HG03442 (cell line): ENCODE measurements at regions not wholly inside any gene's neighbourhood (a gene's known extent, or its start where the extent isn't known, plus 50 kb on each side); places are given as distances from the start of the nearest gene placed in this dataset.
A peak's percentile ranks its signal among the peaks of the same experiment; 100 is the strongest.
"Not testable (repeated sequence)": the region's sequence is repeated elsewhere in the genome, so short reads cannot be mapped to it uniquely, and the experiment has no call there.

Experiments used
- ATAC-seq: cut with Tn5 transposase; IDR thresholded peaks from one replicate; pipeline ENCODE4 v1.9.1; 2021; ENCODE audit warnings: mild to moderate bottlenecking, moderate library complexity; ENCODE audit not compliant: unreplicated experiment

- no peak for ATAC-seq
Measured at GRCh38 chr2:194603429-194603828, 1053.6 kb upstream of the SLC39A10 start.

DNA sequence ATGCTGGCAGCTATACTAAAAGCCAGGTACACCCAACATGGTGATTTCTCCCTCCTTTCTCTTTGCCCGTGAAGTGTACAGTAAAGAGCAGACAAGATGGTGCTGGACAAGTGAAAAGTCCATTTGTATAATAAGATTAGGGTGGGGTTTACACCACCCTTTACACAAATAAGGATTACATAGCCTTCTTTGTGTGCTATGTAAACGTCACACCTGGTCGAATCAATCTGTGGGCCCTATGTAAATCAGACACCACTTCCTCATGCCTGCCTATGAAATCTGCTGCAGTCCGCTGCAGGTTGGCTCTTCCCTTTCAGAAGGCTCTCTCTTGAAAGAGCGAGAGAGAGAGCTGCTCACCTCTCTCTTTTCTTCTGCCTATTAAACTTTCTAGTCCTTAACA, 1054.3 kb upstream of the SLC39A10 start:
- no peak for ATAC-seq

DNA sequence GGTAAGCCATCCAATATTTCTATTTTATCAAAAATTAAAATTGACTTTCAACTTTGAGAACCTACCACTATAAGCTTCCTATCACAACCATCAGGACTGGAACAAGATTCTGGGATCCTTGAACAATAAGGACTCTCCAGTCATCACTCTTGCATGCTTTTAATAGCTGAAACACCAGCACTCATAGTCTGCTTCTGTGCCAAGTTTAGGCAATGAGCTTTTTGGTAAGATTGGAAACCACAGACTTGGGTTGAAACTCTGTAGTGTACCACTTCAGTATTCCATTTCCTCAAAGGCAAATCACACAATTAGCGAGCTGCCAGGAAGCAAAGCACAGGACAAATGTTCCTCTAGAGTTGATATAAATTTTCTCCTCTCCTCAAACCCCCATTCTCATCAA, 1065.8 kb upstream of the SLC39A10 start:
- no peak for ATAC-seq

GRCh38 chr2:194587739-194588270, 1069.2 kb upstream of the SLC39A10 start:
- no peak for ATAC-seq

- ATAC-seq: peak; percentile 41
Measured at GRCh38 chr2:194567661-194568017, 1089.4 kb upstream of the SLC39A10 start.

- ATAC-seq: peak; percentile 78
Measured at GRCh38 chr2:194566907-194567660, 1089.9 kb upstream of the SLC39A10 start.

- no peak for ATAC-seq
Measured at GRCh38 chr2:194564422-194564821, 1092.6 kb upstream of the SLC39A10 start.

- ATAC-seq: no peak
Measured at GRCh38 chr2:194562329-194562728, 1094.7 kb upstream of the SLC39A10 start.

DNA sequence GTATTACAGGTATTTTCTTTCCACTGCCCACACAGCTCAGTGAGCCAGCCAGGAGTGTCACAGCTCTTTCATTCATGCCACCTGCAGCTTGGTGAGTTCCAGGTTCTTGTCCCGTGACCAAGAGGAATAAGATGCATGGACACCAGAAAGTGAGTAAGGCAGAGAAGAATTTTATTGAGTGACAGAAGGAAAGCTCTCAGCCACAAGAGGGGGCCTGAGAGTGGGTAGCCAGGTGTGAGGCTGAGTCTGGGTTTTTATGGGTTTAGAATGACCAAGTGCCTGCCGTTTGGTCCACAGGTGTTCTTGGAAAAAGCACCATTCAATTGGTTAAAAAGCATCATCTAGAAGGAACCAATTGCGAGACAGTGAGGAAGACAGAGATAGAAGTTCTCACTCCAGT, 1097.1 kb upstream of the SLC39A10 start:
- no peak for ATAC-seq

- no peak for ATAC-seq
Measured at GRCh38 chr2:194559523-194559922, 1097.5 kb upstream of the SLC39A10 start.

- ATAC-seq: no peak
Measured at GRCh38 chr2:194557993-194558392, 1099.0 kb upstream of the SLC39A10 start.

- ATAC-seq: no peak
Measured at GRCh38 chr2:194556629-194557028, 1100.4 kb upstream of the SLC39A10 start.

- ATAC-seq: no peak
Measured at GRCh38 chr2:194553980-194554379, 1103.0 kb upstream of the SLC39A10 start.

DNA sequence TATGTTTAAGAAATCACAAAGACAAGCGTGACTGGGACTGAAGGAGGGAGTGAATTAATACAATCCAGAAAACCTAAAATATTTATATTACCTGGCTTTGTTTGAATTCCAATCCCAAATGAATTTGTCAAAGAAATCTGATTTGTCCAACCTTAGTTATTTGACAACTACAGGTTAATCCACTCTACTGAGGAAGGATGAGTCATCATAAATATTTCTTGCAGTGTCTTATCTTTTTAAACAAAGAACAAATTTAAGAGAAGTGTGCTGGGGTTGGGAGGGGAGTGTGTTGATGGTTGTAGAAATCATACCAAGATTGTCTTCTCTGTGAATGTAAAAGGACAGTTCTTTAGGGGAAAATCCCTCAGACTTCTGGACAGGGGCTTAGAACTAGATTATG, 1106.3 kb upstream of the SLC39A10 start:
- no peak for ATAC-seq

DNA sequence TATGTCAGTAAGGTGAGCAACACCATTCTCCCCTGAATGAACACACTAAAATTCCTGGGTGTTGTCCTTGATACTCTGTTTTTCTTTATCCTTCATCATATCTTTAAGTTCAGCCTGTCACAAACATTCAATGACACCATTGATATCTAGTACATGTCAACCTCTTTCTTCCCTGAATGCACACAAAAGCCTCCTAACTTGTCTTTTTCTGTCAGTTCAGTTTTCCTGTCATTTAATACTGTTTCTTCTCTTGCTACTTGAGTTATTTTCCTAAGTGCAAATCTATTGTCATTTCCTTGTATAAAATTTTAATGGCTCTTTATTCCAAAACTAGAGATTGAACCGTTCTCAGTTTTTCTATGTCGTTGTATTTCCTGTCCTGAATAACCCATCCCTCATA, 1107.6 kb upstream of the SLC39A10 start:
- ATAC-seq: no peak

DNA sequence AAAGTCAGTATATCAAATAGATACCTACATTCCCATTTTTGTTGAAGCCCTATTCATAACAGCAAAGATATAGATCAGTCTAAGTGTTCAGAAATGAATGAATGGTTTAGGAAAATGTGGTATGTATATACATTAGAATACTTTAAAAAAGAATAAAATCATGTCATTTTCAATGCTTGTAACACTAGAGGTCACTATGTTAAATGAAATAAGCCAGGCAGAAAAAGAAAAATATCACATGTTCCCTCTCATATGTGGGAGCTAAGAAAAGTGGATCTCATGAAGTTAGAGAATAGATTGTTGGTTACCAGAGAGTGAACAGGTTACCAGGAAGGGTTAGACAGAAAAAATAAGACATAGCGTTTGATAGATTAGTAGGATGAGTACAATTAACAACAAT, 1111.0 kb upstream of the SLC39A10 start:
- no peak for ATAC-seq

DNA sequence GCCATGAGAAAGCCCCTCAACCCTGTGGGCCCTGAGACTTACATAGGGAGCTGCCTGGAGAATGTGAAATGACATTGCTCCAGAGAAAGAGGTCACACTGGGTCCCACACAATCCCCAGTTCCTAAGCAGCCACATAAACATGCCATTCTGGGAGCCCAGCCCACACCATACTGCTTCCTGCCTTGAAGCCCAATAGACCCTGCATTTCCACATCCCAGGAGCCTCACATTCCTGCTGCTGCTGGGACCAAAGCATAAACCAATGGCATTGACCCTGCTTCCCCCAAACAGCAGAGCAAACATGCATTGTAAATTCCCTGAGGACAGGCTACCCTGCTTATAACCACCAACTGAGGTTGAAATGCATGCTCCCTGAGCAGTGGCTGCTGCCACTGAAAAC, 1117.6 kb upstream of the SLC39A10 start:
- ATAC-seq: no peak

- no peak for ATAC-seq
Measured at GRCh38 chr2:194526121-194526520, 1130.9 kb upstream of the SLC39A10 start.

GRCh38 chr2:194514281-194514680, 1142.7 kb upstream of the SLC39A10 start:
- no peak for ATAC-seq

GRCh38 chr2:194511070-194511469, 1146.0 kb upstream of the SLC39A10 start:
- not testable (repeated sequence) for ATAC-seq

- not testable (repeated sequence) for ATAC-seq
Measured at GRCh38 chr2:194504876-194505275, 1152.2 kb upstream of the SLC39A10 start.

- no peak for ATAC-seq
Measured at GRCh38 chr2:194495046-194495445, 1162.0 kb upstream of the SLC39A10 start.

DNA sequence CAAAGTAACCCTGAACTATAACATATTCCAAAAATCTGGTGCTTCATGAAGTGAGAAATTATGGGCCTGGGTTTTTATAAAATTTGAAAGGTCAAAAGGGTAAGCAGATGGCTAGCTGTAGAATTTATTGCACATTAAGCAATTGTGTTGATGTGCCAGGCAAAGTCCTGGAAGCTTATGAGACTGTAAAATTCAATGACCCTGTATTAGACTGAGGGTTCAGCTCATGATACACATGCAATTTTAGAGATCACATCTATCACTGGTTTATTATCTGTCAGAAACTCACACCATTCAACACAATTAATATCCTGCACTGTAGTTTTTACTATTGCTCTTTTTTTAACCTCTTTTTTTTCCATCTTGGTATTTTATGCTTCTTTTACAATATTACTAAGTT, 1162.6 kb upstream of the SLC39A10 start:
- ATAC-seq: no peak
